HG02571 (cell line): ENCODE measurements at regions not wholly inside any gene's neighbourhood (a gene's known extent, or its start where the extent isn't known, plus 50 kb on each side); places are given as distances from the start of the nearest gene placed in this dataset.

ENCODE experiments used
- ATAC-seq: cut with Tn5 transposase; IDR thresholded peaks from one replicate; pipeline ENCODE4 v1.9.1; 2021; ENCODE audit warnings: mild to moderate bottlenecking, moderate library complexity; ENCODE audit not compliant: unreplicated experiment

GRCh38 chr2:59012234-59012633, 771.1 kb upstream of the FANCL start:
- ATAC-seq: no peak

- no peak for ATAC-seq
Observed at GRCh38 chr2:59008950-59009349, 767.8 kb upstream of the FANCL start.

- ATAC-seq: no peak
Observed at GRCh38 chr2:59005836-59006615, 764.9 kb upstream of the FANCL start.

- no peak for ATAC-seq
Observed at GRCh38 chr2:59004621-59005020, 763.5 kb upstream of the FANCL start.

- no peak for ATAC-seq
Observed at GRCh38 chr2:59000796-59001195, 759.7 kb upstream of the FANCL start.

- ATAC-seq: no peak
Observed at GRCh38 chr2:58992062-58992706, 751.1 kb upstream of the FANCL start.

- no peak for ATAC-seq
Observed at GRCh38 chr2:58991357-58991756, 750.2 kb upstream of the FANCL start.

- ATAC-seq: no peak
Observed at GRCh38 chr2:58985541-58985940, 744.4 kb upstream of the FANCL start.

GRCh38 chr2:58984731-58985130, 743.6 kb upstream of the FANCL start:
- ATAC-seq: no peak

- ATAC-seq: no peak
Observed at GRCh38 chr2:58983111-58983510, 742.0 kb upstream of the FANCL start.

- ATAC-seq: no peak
Observed at GRCh38 chr2:58981237-58981636, 740.1 kb upstream of the FANCL start.

GRCh38 chr2:58976375-58977071, 735.4 kb upstream of the FANCL start:
- no peak for ATAC-seq

- no peak for ATAC-seq
Observed at GRCh38 chr2:58974881-58975280, 733.8 kb upstream of the FANCL start.

GRCh38 chr2:58974426-58974825, 733.3 kb upstream of the FANCL start:
- no peak for ATAC-seq

- no peak for ATAC-seq
Observed at GRCh38 chr2:58973811-58974281, 732.7 kb upstream of the FANCL start.

GRCh38 chr2:58972737-58973136, 731.6 kb upstream of the FANCL start:
- ATAC-seq: no peak

GRCh38 chr2:58971511-58972360, 730.6 kb upstream of the FANCL start:
- ATAC-seq: no peak

GRCh38 chr2:58970365-58970764, 729.2 kb upstream of the FANCL start:
- no peak for ATAC-seq

GRCh38 chr2:58968885-58969284, 727.8 kb upstream of the FANCL start:
- ATAC-seq: no peak

- no peak for ATAC-seq
Observed at GRCh38 chr2:58967736-58968135, 726.6 kb upstream of the FANCL start.

GRCh38 chr2:58965602-58966001, 724.5 kb upstream of the FANCL start:
- ATAC-seq: no peak
